Transverse colon (tissue), 4 donors: ENCODE measurements at regions not wholly inside any gene's neighbourhood (a gene's known extent, or its start where the extent isn't known, plus 50 kb on each side); places are given as distances from the start of the nearest gene placed in this dataset.

ENCODE experiments used
- CTCF ChIP-seq, 5 experiments: fragments of 200-600 bp in 3 of 5; fragments of 450-650 bp in 2 of 5; sonication (generic) in 3 of 5; IDR thresholded peaks; 1 replicate in 2 of 5; 2 replicates in 3 of 5; pipeline ENCODE4 v1.5.1; 2016 to 2017; ENCODE audit warnings: antibody characterized with exemption in 5 of 5, inconsistent platforms in 3 of 5, mild to moderate bottlenecking in 2 of 5, moderate library complexity in 1 of 5
- EP300 ChIP-seq: sonication (generic); formaldehyde crosslinking; IDR thresholded peaks from one replicate; pipeline ENCODE4 v1.6.1; 2017; ENCODE audit warnings: antibody characterized with exemption, low read depth
- POLR2A ChIP-seq: fragments of 450-650 bp; IDR thresholded peaks from one replicate; pipeline ENCODE4 v1.6.1; 2016; ENCODE audit warnings: antibody characterized with exemption, mild to moderate bottlenecking, moderate library complexity
- POLR2AphosphoS5 ChIP-seq, 3 donors: sonication (generic); formaldehyde crosslinking; IDR thresholded peaks; one replicate each; pipeline ENCODE4 v1.6.1; 2016; ENCODE audit warnings: antibody characterized with exemption in 3 of 3

DNA sequence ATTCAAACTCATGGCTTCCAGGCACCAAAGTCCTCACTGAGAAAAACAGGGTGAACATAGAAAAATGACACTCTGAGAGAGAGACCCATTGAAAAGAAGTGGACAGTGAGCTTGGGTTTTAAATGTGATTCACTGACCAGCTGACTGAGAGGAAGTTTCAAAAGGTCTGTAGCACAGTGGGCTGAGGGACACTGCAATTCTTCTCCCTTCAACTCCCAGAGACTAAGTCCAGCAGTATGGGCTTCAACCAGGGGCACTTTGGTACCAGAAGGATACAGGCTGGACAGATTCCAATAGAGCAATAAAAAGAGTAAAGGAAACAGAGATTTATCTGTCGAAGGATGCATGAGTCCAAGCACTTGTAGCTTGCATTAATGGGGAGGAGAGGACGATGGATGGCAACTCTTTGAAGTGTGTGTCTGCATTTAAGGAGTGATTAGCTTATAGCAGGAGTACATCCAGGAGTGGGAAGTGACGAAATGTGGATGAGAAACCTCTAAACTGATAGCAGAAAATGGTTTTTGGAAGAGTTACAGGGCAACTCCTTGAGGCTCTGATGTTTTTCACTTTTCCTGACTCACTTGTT, 117.0 kb upstream of the ANKRD55 start:
- TF ChIP-seq CTCF (IDR thresholded peaks at IDR 0.05), result no peak
- TF ChIP-seq EP300, result no peak
- TF ChIP-seq POLR2A, result no peak
- no peak for TF ChIP-seq POLR2AphosphoS5 (IDR thresholded peaks at IDR 0.05)
